ENCODE measurements at regions not wholly inside any gene's neighbourhood (a gene's known extent, or its start where the extent isn't known, plus 50 kb on each side); places are given as distances from the start of the nearest gene placed in this dataset.

- ATAC-seq (ENCODE audit: low read depth), result no peak
- no peak for TF ChIP-seq CTCF (IDR thresholded peaks at IDR 0.05; ENCODE audit: poor library complexity, severe bottlenecking)
- Histone ChIP-seq H3K27ac (ENCODE audit: poor library complexity, severe bottlenecking) (no peak overlapping the region), H3K27me3 (ENCODE audit: insufficient read depth, poor library complexity, severe bottlenecking) (no peaks in the 10 kb centered on the region), H3K4me3 (ENCODE audit: severe bottlenecking) (no peak overlapping the region), H3K9me3 (ENCODE audit: severe bottlenecking) (no peaks in the 10 kb centered on the region), H3K4me1 (ENCODE audit: insufficient read depth, poor library complexity, severe bottlenecking) (no peaks in the 10 kb centered on the region), H3K36me3 (ENCODE audit: low read depth) (no peaks in the 10 kb centered on the region)
- DNase-seq (ENCODE audit: low spot score), result no peak
Observed at GRCh38 chr6:143607974-143608373, 69.8 kb upstream of the PHACTR2 start.

GRCh38 chr6:143607168-143607567, 70.6 kb upstream of the PHACTR2 start:
- H3K4me1 ChIP-seq (ENCODE audit: insufficient read depth, poor library complexity, severe bottlenecking), result no peaks in the 10 kb centered on the region
- no peak for TF ChIP-seq CTCF (IDR thresholded peaks at IDR 0.05; ENCODE audit: poor library complexity, severe bottlenecking)
- no peak for ATAC-seq (ENCODE audit: low read depth)
- DNase-seq (ENCODE audit: low spot score), result no peak
- no peak overlapping the region for H3K27ac ChIP-seq (ENCODE audit: poor library complexity, severe bottlenecking)
- H3K9me3 ChIP-seq (ENCODE audit: severe bottlenecking), result no peaks in the 10 kb centered on the region
- H3K36me3 ChIP-seq (ENCODE audit: low read depth), result no peaks in the 10 kb centered on the region
- H3K4me3 ChIP-seq (ENCODE audit: severe bottlenecking), result no peak overlapping the region
- H3K27me3 ChIP-seq (ENCODE audit: insufficient read depth, poor library complexity, severe bottlenecking), result no peaks in the 10 kb centered on the region

- ATAC-seq (ENCODE audit: low read depth) (no peak), DNase-seq (ENCODE audit: low spot score) (no peak)
- no peak overlapping the region for H3K4me3 ChIP-seq (ENCODE audit: severe bottlenecking)
- H3K36me3 ChIP-seq (ENCODE audit: low read depth), result no peaks in the 10 kb centered on the region
- no peaks in the 10 kb centered on the region for H3K4me1 ChIP-seq (ENCODE audit: insufficient read depth, poor library complexity, severe bottlenecking)
- no peaks in the 10 kb centered on the region for H3K27me3 ChIP-seq (ENCODE audit: insufficient read depth, poor library complexity, severe bottlenecking)
- no peak for TF ChIP-seq CTCF (IDR thresholded peaks at IDR 0.05; ENCODE audit: poor library complexity, severe bottlenecking)
- H3K27ac ChIP-seq (ENCODE audit: poor library complexity, severe bottlenecking), result no peak overlapping the region
- H3K9me3 ChIP-seq (ENCODE audit: severe bottlenecking), result no peaks in the 10 kb centered on the region
Observed at GRCh38 chr6:143605906-143606521, 71.8 kb upstream of the PHACTR2 start.

- Histone ChIP-seq H3K27me3 (ENCODE audit: insufficient read depth, poor library complexity, severe bottlenecking) (no peaks in the 10 kb centered on the region), H3K36me3 (ENCODE audit: low read depth) (no peaks in the 10 kb centered on the region), H3K4me3 (ENCODE audit: severe bottlenecking) (no peak overlapping the region), H3K27ac (ENCODE audit: poor library complexity, severe bottlenecking) (no peak overlapping the region), H3K4me1 (ENCODE audit: insufficient read depth, poor library complexity, severe bottlenecking) (no peaks in the 10 kb centered on the region), H3K9me3 (ENCODE audit: severe bottlenecking) (no peaks in the 10 kb centered on the region)
- DNase-seq (ENCODE audit: low spot score) (no peak), ATAC-seq (ENCODE audit: low read depth) (no peak)
- TF ChIP-seq CTCF (IDR thresholded peaks at IDR 0.05; ENCODE audit: poor library complexity, severe bottlenecking), result no peak
Observed at GRCh38 chr6:143603455-143603854, 74.3 kb upstream of the PHACTR2 start.

GRCh38 chr6:143601504-143601903, 76.3 kb upstream of the PHACTR2 start:
- Histone ChIP-seq H3K36me3 (ENCODE audit: low read depth) (no peaks in the 10 kb centered on the region), H3K27ac (ENCODE audit: poor library complexity, severe bottlenecking) (no peak overlapping the region), H3K4me1 (ENCODE audit: insufficient read depth, poor library complexity, severe bottlenecking) (no peaks in the 10 kb centered on the region), H3K9me3 (ENCODE audit: severe bottlenecking) (no peaks in the 10 kb centered on the region), H3K4me3 (ENCODE audit: severe bottlenecking) (no peak overlapping the region), H3K27me3 (ENCODE audit: insufficient read depth, poor library complexity, severe bottlenecking) (no peaks in the 10 kb centered on the region)
- ATAC-seq (ENCODE audit: low read depth), result no peak
- TF ChIP-seq CTCF (IDR thresholded peaks at IDR 0.05; ENCODE audit: poor library complexity, severe bottlenecking), result no peak
- DNase-seq (ENCODE audit: low spot score), result no peak
